PC-3 (cell line): ENCODE measurements at regions not wholly inside any gene's neighbourhood (a gene's known extent, or its start where the extent isn't known, plus 50 kb on each side); places are given as distances from the start of the nearest gene placed in this dataset.

ENCODE experiments used
- ATAC-seq: fragments of 200-7000 bp; cut with Tn5 transposase; 2 replicates; pipeline ENCODE4 v1.9.1; 2020; ENCODE audit warnings: mild to moderate bottlenecking, moderate library complexity
- BruUV-seq: library from RNA; stranded (reverse); fragments of 400-500 nt; replicated peaks from 2 replicates; lab custom pipeline; 2021; lab: Mats Ljungman, UMichigan
- CTCF ChIA-PET: fragments of 300-600 bp; sonication (Branson Sonifier 250); formaldehyde crosslinking; loops from one replicate; lab custom pipeline; 2022; ENCODE audit warnings: antibody characterized with exemption; lab: Charles Lee
- POLR2A ChIA-PET: fragments of 300-600 bp; sonication (Branson Sonifier 250); formaldehyde crosslinking; loops from one replicate; lab custom pipeline; 2022; ENCODE audit warnings: antibody characterized with exemption; ENCODE audit not compliant: unreplicated experiment; lab: Charles Lee
- DNase-seq: peaks from one replicate; pipeline ENCODE4 v3.0.0-alpha.2; 2015
- H2AFZ ChIP-seq: fragments of 300-600 bp; sonication (generic); 2 replicates; pipeline ENCODE4 v1.6.0; 2016; ENCODE audit warnings: antibody characterized with exemption, low read length
- H3F3A ChIP-seq: fragments of 300-600 bp; sonication (generic); one replicate; pipeline ENCODE4 v1.6.0; 2017; ENCODE audit warnings: antibody characterized with exemption, low read length, control low read depth, mild to moderate bottlenecking; ENCODE audit not compliant: unreplicated experiment
- H3K27ac ChIP-seq: fragments of 300-600 bp; sonication (generic); 2 replicates; pipeline ENCODE4 v1.5.1; 2016; ENCODE audit warnings: mild to moderate bottlenecking, low read length
- H3K27me3 ChIP-seq: fragments of 300-600 bp; sonication (generic); 2 replicates; pipeline ENCODE4 v1.6.1; 2016; ENCODE audit warnings: low read length, mixed read lengths
- H3K36me3 ChIP-seq: fragments of 300-600 bp; sonication (generic); 2 replicates; pipeline ENCODE4 v1.6.1; 2016; ENCODE audit warnings: low read depth, mixed run types, low read length, mixed read lengths
- H3K4me1 ChIP-seq: fragments of 300-600 bp; sonication (generic); 2 replicates; pipeline ENCODE4 v1.5.1; 2016; ENCODE audit warnings: low read length; ENCODE audit not compliant: insufficient read depth
- H3K4me2 ChIP-seq: fragments of 300-600 bp; sonication (generic); 2 replicates; pipeline ENCODE4 v1.6.0; 2016; ENCODE audit warnings: low read length
- H3K4me3 ChIP-seq: fragments of 300-600 bp; sonication (generic); 2 replicates; pipeline ENCODE4 v1.5.1; 2016; ENCODE audit warnings: mild to moderate bottlenecking, low read length, mixed read lengths
- H3K79me2 ChIP-seq: fragments of 300-600 bp; sonication (generic); 2 replicates; pipeline ENCODE4 v1.6.1; 2017; ENCODE audit warnings: low read length, mixed read lengths
- H3K9ac ChIP-seq: fragments of 300-600 bp; sonication (generic); 2 replicates; pipeline ENCODE4 v1.6.0; 2016; ENCODE audit warnings: mild to moderate bottlenecking, low read length
- H3K9me2 ChIP-seq: fragments of 300-600 bp; sonication (generic); replicated peaks from 2 replicates; pipeline ENCODE4 v1.6.1; 2016; ENCODE audit warnings: mixed run types, low read length, mixed read lengths
- H3K9me3 ChIP-seq: fragments of 300-600 bp; sonication (generic); 2 replicates; pipeline ENCODE4 v1.6.1; 2016; ENCODE audit warnings: low read length, mixed read lengths
- H4K20me1 ChIP-seq: fragments of 300-600 bp; sonication (generic); 2 replicates; pipeline ENCODE4 v1.6.1; 2016; ENCODE audit warnings: low read length, mixed read lengths
- CTCF ChIP-seq: fragments of 300-600 bp; sonication (generic); conservative IDR thresholded peaks from 2 replicates; pipeline ENCODE4 v1.5.1; 2017; ENCODE audit warnings: antibody characterized with exemption, low read depth, mild to moderate bottlenecking, low read length
- EZH2 ChIP-seq: fragments of 300-600 bp; sonication (generic); IDR thresholded peaks from one replicate; pipeline ENCODE4 v1.6.1; 2017; ENCODE audit warnings: antibody characterized with exemption, mild to moderate bottlenecking, low read length; ENCODE audit not compliant: unreplicated experiment
- EZH2phosphoT487 ChIP-seq: fragments of 300-600 bp; sonication (generic); IDR thresholded peaks from 2 replicates; pipeline ENCODE4 v1.6.1; 2018; ENCODE audit warnings: mild to moderate bottlenecking, antibody characterized with exemption, low read length, borderline replicate concordance
- intact Hi-C: fragments of 100-400 bp; cut with micrococcal nuclease; formaldehyde crosslinking; loops from 2 replicates; pipeline ENCODE4 v1.9.0; 2023

GRCh38 chr3:78402720-78403119, 1362.8 kb downstream of the ROBO2 start:
- Histone ChIP-seq H3K36me3 (no peaks in the 10 kb centered on the region), H3K4me1 (no peaks in the 10 kb centered on the region), H3K9ac (no peak overlapping the region), H3K4me2 (no peak overlapping the region), H3K9me2 (no peaks in the 10 kb centered on the region), H3K4me3 (no peak overlapping the region), H3F3A (no peaks in the 10 kb centered on the region), H3K79me2 (no peaks in the 10 kb centered on the region), H2AFZ (no peak overlapping the region), H4K20me1 (no peaks in the 10 kb centered on the region), H3K9me3 (no peaks in the 10 kb centered on the region), H3K27ac (no peak overlapping the region), H3K27me3 (peaks cover 15% of the 10 kb centered on the region)
- DNase-seq (no peak), ATAC-seq (no peak)
- intact Hi-C loops, result no loop called here
- ChIA-PET POLR2A (no interaction called here), CTCF (no interaction called here)
- BruUV-seq, result no TSS peak
- TF ChIP-seq CTCF, result no peak
- TF ChIP-seq EZH2phosphoT487, result no peak
- TF ChIP-seq EZH2, result no peak

GRCh38 chr3:78405745-78406144, 1362.1 kb downstream of the ROBO1 start:
- ATAC-seq, result no peak
- POLR2A ChIA-PET, result interaction anchor here (0.6 kb wide), 1 partner anchor 14 kb away, joined by 3 read pairs; no protein-coding TSS in a partner anchor
- H3K4me1 ChIP-seq, result no peaks in the 10 kb centered on the region
- peaks cover 18% of the 10 kb centered on the region; the same call in 1 of the 2 replicates for H3K27me3 ChIP-seq
- H3K79me2 ChIP-seq, result no peaks in the 10 kb centered on the region
- DNase-seq, result no peak
- H3K9me3 ChIP-seq, result no peaks in the 10 kb centered on the region
- CTCF ChIA-PET, result no interaction called here
- H3K4me3 ChIP-seq, result no peak overlapping the region
- H3K27ac ChIP-seq, result no peak overlapping the region
- no peaks in the 10 kb centered on the region for H3K36me3 ChIP-seq
- intact Hi-C loops, result no loop called here
- no peak overlapping the region for H2AFZ ChIP-seq
- BruUV-seq, result no TSS peak
- TF ChIP-seq EZH2 (no peak), EZH2phosphoT487 (no peak), CTCF (no peak)
- H3K9me2 ChIP-seq, result no peaks in the 10 kb centered on the region
- no peaks in the 10 kb centered on the region for H3F3A ChIP-seq
- H3K9ac ChIP-seq, result no peak overlapping the region
- no peaks in the 10 kb centered on the region for H4K20me1 ChIP-seq
- H3K4me2 ChIP-seq, result no peak overlapping the region

- Histone ChIP-seq H3K27me3 (peaks cover 12% of the 10 kb centered on the region; the same call in 1 of the 2 replicates), H3K9me3 (no peaks in the 10 kb centered on the region), H3K9ac (no peak overlapping the region), H3K79me2 (no peaks in the 10 kb centered on the region), H2AFZ (no peak overlapping the region), H3F3A (no peaks in the 10 kb centered on the region), H3K4me2 (no peak overlapping the region), H3K9me2 (no peaks in the 10 kb centered on the region), H3K27ac (no peak overlapping the region), H3K4me3 (no peak overlapping the region), H4K20me1 (no peaks in the 10 kb centered on the region), H3K4me1 (no peaks in the 10 kb centered on the region), H3K36me3 (no peaks in the 10 kb centered on the region)
- TF ChIP-seq CTCF (no peak), EZH2 (no peak), EZH2phosphoT487 (no peak)
- no TSS peak for BruUV-seq
- no peak for ATAC-seq
- ChIA-PET CTCF (no interaction called here), POLR2A (interaction anchor here (0.6 kb wide), 1 partner anchor 15 kb away, joined by 3 read pairs; no protein-coding TSS in a partner anchor)
- DNase-seq, result no peak
- intact Hi-C loops, result no loop called here
These were observed 1361.4 kb downstream of the ROBO1 start for GRCh38 chr3:78406396-78406795.
